Psoas muscle (tissue), 7 donors: ENCODE measurements at regions not wholly inside any gene's neighbourhood (a gene's known extent, or its start where the extent isn't known, plus 50 kb on each side); places are given as distances from the start of the nearest gene placed in this dataset.

Experiments used
- ATAC-seq, 4 donors: fragments of 200-7000 bp; cut with Tn5 transposase; one replicate each; pipeline ENCODE4 v1.9.1; 2020; ENCODE audit warnings: moderate library complexity in 3 of 4, mild to moderate bottlenecking in 2 of 4
- DNase-seq, 2 donors: peaks; one replicate each; pipeline ENCODE4 v3.0.0-alpha.2; 2020
- H3K27ac ChIP-seq: fragments of 200-600 bp; one replicate; pipeline ENCODE4 v1.8.0; 2022
- H3K27me3 ChIP-seq, 3 donors: fragments of 200-600 bp in 1 of 3; one replicate each; pipeline versions ENCODE4 v1.6.1 to v1.8.0; 2013 to 2022; ENCODE audit warnings: low read length in 2 of 3, mild to moderate bottlenecking in 2 of 3, moderate library complexity in 1 of 3; ENCODE audit not compliant: insufficient read depth in 3 of 3
- H3K36me3 ChIP-seq, 2 donors: fragments of 200-600 bp in 1 of 2; one replicate each; pipeline versions ENCODE4 v1.6.1 to v1.8.0; 2013 to 2022; ENCODE audit warnings: low read depth in 1 of 2, mild to moderate bottlenecking in 1 of 2, moderate library complexity in 1 of 2; ENCODE audit not compliant: insufficient read depth in 1 of 2
- H3K4me1 ChIP-seq: fragments of 200-600 bp; one replicate; pipeline ENCODE4 v1.8.0; 2022
- H3K4me3 ChIP-seq: fragments of 200-600 bp; one replicate; pipeline ENCODE4 v1.8.0; 2022; ENCODE audit warnings: mild to moderate bottlenecking
- H3K9me3 ChIP-seq: fragments of 200-600 bp; one replicate; pipeline ENCODE4 v1.8.0; 2022
- WGBS, 3 donors: extraction: QIAGEN DNeasy Blood & Tissue Kit; methylation state at CpG; one replicate each; pipeline versions ENCODE4 v1.1.6 to v1.1.7; 2013; 5-methylcytosine and 5-hydroxymethylcytosine counted together
- intact Hi-C, 2 donors: fragments of 100-400 bp; cut with DNase I; formaldehyde crosslinking; loops; one replicate each; pipeline versions ENCODE4 v1.11.0 to v1.14.2; 2022
- TF ChIP-seq, protein P1 (sequence below): fragments of 200-600 bp; IDR thresholded peaks from one replicate; pipeline ENCODE4 v1.8.0; 2022; ENCODE audit warnings: antibody characterized with exemption
- donor health status: healthy with polysubstance abuse.
- donor health status: DM: no; HTN: no; CAD: no; lungs with moderate emphysema.
- donor health status: Bipolar disorder and iron deficiency.
- donor health status: healthy.
- donor health status: DM: yes; HTN: yes; CAD: no.
- donor health status: DM: no; HTN: no; CAD: no.
- donor health status: DM: yes; HTN: yes; CAD: no.

- H3K9me3 ChIP-seq, result no peaks in the 10 kb centered on the region
- intact Hi-C loops, result no loop called here
- H3K4me3 ChIP-seq, result no peak overlapping the region
- DNase-seq, result no peak
- peaks cover 1% of the 10 kb centered on the region for H3K4me1 ChIP-seq
- ATAC-seq, result no peak
- H3K27me3 ChIP-seq, result no peaks in the 10 kb centered on the region
- WGBS, 3 donors, result 88 to 90% (median 89%) methylated on average over 2 of the region's 2 CpGs
- no peaks in the 10 kb centered on the region for H3K36me3 ChIP-seq
- H3K27ac ChIP-seq, result no peak overlapping the region
- TF ChIP-seq, protein P1, sequence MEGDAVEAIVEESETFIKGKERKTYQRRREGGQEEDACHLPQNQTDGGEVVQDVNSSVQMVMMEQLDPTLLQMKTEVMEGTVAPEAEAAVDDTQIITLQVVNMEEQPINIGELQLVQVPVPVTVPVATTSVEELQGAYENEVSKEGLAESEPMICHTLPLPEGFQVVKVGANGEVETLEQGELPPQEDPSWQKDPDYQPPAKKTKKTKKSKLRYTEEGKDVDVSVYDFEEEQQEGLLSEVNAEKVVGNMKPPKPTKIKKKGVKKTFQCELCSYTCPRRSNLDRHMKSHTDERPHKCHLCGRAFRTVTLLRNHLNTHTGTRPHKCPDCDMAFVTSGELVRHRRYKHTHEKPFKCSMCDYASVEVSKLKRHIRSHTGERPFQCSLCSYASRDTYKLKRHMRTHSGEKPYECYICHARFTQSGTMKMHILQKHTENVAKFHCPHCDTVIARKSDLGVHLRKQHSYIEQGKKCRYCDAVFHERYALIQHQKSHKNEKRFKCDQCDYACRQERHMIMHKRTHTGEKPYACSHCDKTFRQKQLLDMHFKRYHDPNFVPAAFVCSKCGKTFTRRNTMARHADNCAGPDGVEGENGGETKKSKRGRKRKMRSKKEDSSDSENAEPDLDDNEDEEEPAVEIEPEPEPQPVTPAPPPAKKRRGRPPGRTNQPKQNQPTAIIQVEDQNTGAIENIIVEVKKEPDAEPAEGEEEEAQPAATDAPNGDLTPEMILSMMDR, result no peak
Measured at GRCh38 chr2:37849911-37850310, 75.2 kb upstream of the RMDN2 start.

- TF ChIP-seq, protein P1, result no peak
- peaks cover 12% of the 10 kb centered on the region for H3K4me1 ChIP-seq
- no peak overlapping the region for H3K4me3 ChIP-seq
- no peaks in the 10 kb centered on the region for H3K36me3 ChIP-seq
- 62 to 65% (median 65%) methylated on average over 4 of the region's 4 CpGs for WGBS, 3 donors
- no peak overlapping the region for H3K27ac ChIP-seq
- intact Hi-C loops, result no loop called here
- H3K27me3 ChIP-seq, result no peaks in the 10 kb centered on the region
- ATAC-seq, result no peak
- DNase-seq, result no peak
- no peaks in the 10 kb centered on the region for H3K9me3 ChIP-seq
Measured at GRCh38 chr2:37851428-37851827, 73.7 kb upstream of the RMDN2 start.

DNA sequence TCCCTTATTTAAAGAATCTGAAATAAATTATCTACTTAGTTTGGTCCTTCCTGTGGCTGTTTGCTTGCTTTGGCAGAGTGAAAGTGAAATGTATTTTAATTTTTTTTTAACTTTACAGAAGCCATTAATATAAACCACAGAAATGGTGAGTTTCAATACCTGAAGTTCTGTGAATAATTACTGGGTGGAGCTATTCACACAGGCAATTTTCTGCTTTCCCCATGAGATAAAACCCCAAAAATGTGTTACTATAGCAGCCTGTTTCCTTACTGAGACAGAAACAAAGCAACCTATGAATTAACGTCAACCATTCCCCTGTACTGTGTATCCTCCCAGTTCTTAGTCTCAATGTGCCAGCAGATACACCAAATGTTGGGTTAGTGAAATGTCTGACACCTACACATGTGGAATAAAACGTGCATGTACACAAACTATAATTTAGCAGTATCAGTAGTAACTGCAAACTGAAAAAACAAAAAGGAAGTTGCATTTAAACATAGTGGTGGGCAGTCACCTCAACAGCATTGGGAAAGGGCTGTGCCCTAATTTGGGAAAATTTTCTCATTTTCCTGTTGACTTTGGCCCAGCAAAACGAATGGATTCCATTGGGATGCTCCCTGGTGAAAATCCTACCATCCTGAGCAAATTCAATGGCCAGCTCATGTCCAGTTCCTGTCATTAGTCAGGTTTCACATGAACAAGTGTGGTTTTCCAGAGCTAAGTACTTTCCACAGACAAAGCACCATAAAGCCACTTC, 73.1 kb upstream of the RMDN2 start:
- Histone ChIP-seq H3K4me3 (no peak overlapping the region), H3K9me3 (no peaks in the 10 kb centered on the region), H3K4me1 (peaks cover 12% of the 10 kb centered on the region), H3K36me3 (no peaks in the 10 kb centered on the region), H3K27ac (no peak overlapping the region), H3K27me3 (no peaks in the 10 kb centered on the region)
- TF ChIP-seq, protein P1, result no peak
- intact Hi-C loops, result no loop called here
- DNase-seq (no peak), ATAC-seq (no peak)
- 58 to 64% (median 59%) methylated on average over 3 of the region's 3 CpGs for WGBS, 3 donors

GRCh38 chr2:37852585-37853014, 72.5 kb upstream of the RMDN2 start:
- Histone ChIP-seq H3K27ac (no peak overlapping the region), H3K9me3 (no peaks in the 10 kb centered on the region), H3K27me3 (no peaks in the 10 kb centered on the region), H3K4me1 (peaks cover 12% of the 10 kb centered on the region), H3K36me3 (no peaks in the 10 kb centered on the region), H3K4me3 (no peak overlapping the region)
- WGBS, 3 donors, result 94 to 100% (median 95%) methylated on average over 1 of the region's 1 CpG
- DNase-seq, result no peak
- intact Hi-C loops, result no loop called here
- TF ChIP-seq, protein P1, result no peak
- no peak for ATAC-seq
